ENCODE measurements at regions not wholly inside any gene's neighbourhood (a gene's known extent, or its start where the extent isn't known, plus 50 kb on each side); places are given as distances from the start of the nearest gene placed in this dataset.
A peak's percentile ranks its signal among the peaks of the same experiment; 100 is the strongest.
"Not testable (repeated sequence)": the region's sequence is repeated elsewhere in the genome, so short reads cannot be mapped to it uniquely, and the experiment has no call there.

GRCh38 chr13:37475966-37476365, 122.6 kb downstream of the POSTN start:
- Histone ChIP-seq H3K36me3 (ENCODE audit: control insufficient read depth, low read length) (no peaks in the 10 kb centered on the region), H3K27ac (ENCODE audit: low read depth, low read length) (no peak overlapping the region), H3K4me3 (ENCODE audit: low read length) (no peak overlapping the region), H3K27me3 (ENCODE audit: control insufficient read depth, low read length) (no peaks in the 10 kb centered on the region), H3K9me3 (ENCODE audit: control insufficient read depth, insufficient read depth, low read length) (no peaks in the 10 kb centered on the region), H4K20me1 (ENCODE audit: control insufficient read depth, insufficient read depth, low read depth, low read length) (no peaks in the 10 kb centered on the region), H3F3A (ENCODE audit: control insufficient read depth, insufficient read depth) (no peaks in the 10 kb centered on the region), H3K79me2 (ENCODE audit: control insufficient read depth, low read length) (no peaks in the 10 kb centered on the region), H3K4me1 (ENCODE audit: control insufficient read depth, low read length) (no peaks in the 10 kb centered on the region), H3K9me2 (replicated peaks; ENCODE audit: control insufficient read depth, low read length) (no peaks in the 10 kb centered on the region), H3K4me2 (ENCODE audit: low read length) (no peak overlapping the region)
- TF ChIP-seq, protein P1, sequence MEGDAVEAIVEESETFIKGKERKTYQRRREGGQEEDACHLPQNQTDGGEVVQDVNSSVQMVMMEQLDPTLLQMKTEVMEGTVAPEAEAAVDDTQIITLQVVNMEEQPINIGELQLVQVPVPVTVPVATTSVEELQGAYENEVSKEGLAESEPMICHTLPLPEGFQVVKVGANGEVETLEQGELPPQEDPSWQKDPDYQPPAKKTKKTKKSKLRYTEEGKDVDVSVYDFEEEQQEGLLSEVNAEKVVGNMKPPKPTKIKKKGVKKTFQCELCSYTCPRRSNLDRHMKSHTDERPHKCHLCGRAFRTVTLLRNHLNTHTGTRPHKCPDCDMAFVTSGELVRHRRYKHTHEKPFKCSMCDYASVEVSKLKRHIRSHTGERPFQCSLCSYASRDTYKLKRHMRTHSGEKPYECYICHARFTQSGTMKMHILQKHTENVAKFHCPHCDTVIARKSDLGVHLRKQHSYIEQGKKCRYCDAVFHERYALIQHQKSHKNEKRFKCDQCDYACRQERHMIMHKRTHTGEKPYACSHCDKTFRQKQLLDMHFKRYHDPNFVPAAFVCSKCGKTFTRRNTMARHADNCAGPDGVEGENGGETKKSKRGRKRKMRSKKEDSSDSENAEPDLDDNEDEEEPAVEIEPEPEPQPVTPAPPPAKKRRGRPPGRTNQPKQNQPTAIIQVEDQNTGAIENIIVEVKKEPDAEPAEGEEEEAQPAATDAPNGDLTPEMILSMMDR (IDR thresholded peaks at IDR 0.05; ENCODE audit: low read depth, low read length, poor library complexity, severe bottlenecking): no peak
- TF ChIP-seq EZH2phosphoT487 (IDR thresholded peaks at IDR 0.05; ENCODE audit: borderline replicate concordance, low read length): no peak

- Histone ChIP-seq H3K9me3 (ENCODE audit: control insufficient read depth, insufficient read depth, low read length) (no peaks in the 10 kb centered on the region), H3K9me2 (replicated peaks; ENCODE audit: control insufficient read depth, low read length) (no peaks in the 10 kb centered on the region), H3K4me2 (ENCODE audit: low read length) (no peak overlapping the region), H3K4me3 (ENCODE audit: low read length) (no peak overlapping the region), H3K27ac (ENCODE audit: low read depth, low read length) (no peak overlapping the region), H3K79me2 (ENCODE audit: control insufficient read depth, low read length) (no peaks in the 10 kb centered on the region), H4K20me1 (ENCODE audit: control insufficient read depth, insufficient read depth, low read depth, low read length) (no peaks in the 10 kb centered on the region), H3K4me1 (ENCODE audit: control insufficient read depth, low read length) (no peaks in the 10 kb centered on the region), H3F3A (ENCODE audit: control insufficient read depth, insufficient read depth) (no peaks in the 10 kb centered on the region), H3K36me3 (ENCODE audit: control insufficient read depth, low read length) (no peaks in the 10 kb centered on the region), H3K27me3 (ENCODE audit: control insufficient read depth, low read length) (no peaks in the 10 kb centered on the region)
- no peak for TF ChIP-seq EZH2phosphoT487 (IDR thresholded peaks at IDR 0.05; ENCODE audit: borderline replicate concordance, low read length)
- TF ChIP-seq, protein P1 (IDR thresholded peaks at IDR 0.05; ENCODE audit: low read depth, low read length, poor library complexity, severe bottlenecking): no peak
These were observed 123.4 kb downstream of the POSTN start for GRCh38 chr13:37475151-37475550.

GRCh38 chr13:37473035-37473434, 125.5 kb downstream of the POSTN start:
- no peaks in the 10 kb centered on the region for H3K27me3 ChIP-seq (ENCODE audit: control insufficient read depth, low read length)
- H3K4me2 ChIP-seq (ENCODE audit: low read length): no peak overlapping the region
- H3K9me3 ChIP-seq (ENCODE audit: control insufficient read depth, insufficient read depth, low read length): no peaks in the 10 kb centered on the region
- no peaks in the 10 kb centered on the region for H3K79me2 ChIP-seq (ENCODE audit: control insufficient read depth, low read length)
- no peak for TF ChIP-seq EZH2phosphoT487 (IDR thresholded peaks at IDR 0.05; ENCODE audit: borderline replicate concordance, low read length)
- TF ChIP-seq, protein P1 (IDR thresholded peaks at IDR 0.05; ENCODE audit: low read depth, low read length, poor library complexity, severe bottlenecking): peak; percentile 40
- no peaks in the 10 kb centered on the region for H3K9me2 ChIP-seq (replicated peaks; ENCODE audit: control insufficient read depth, low read length)
- no peaks in the 10 kb centered on the region for H4K20me1 ChIP-seq (ENCODE audit: control insufficient read depth, insufficient read depth, low read depth, low read length)
- no peaks in the 10 kb centered on the region for H3K36me3 ChIP-seq (ENCODE audit: control insufficient read depth, low read length)
- H3K4me3 ChIP-seq (ENCODE audit: low read length): no peak overlapping the region
- no peaks in the 10 kb centered on the region for H3F3A ChIP-seq (ENCODE audit: control insufficient read depth, insufficient read depth)
- H3K27ac ChIP-seq (ENCODE audit: low read depth, low read length): no peak overlapping the region
- H3K4me1 ChIP-seq (ENCODE audit: control insufficient read depth, low read length): no peaks in the 10 kb centered on the region

GRCh38 chr13:37472266-37472665, 126.3 kb downstream of the POSTN start:
- H3K27ac ChIP-seq (ENCODE audit: low read depth, low read length); H3K9me3 ChIP-seq (ENCODE audit: control insufficient read depth, insufficient read depth, low read length); H3K9me2 ChIP-seq (replicated peaks; ENCODE audit: control insufficient read depth, low read length); H3F3A ChIP-seq (ENCODE audit: control insufficient read depth, insufficient read depth); H3K27me3 ChIP-seq (ENCODE audit: control insufficient read depth, low read length); H3K4me3 ChIP-seq (ENCODE audit: low read length); H3K4me1 ChIP-seq (ENCODE audit: control insufficient read depth, low read length); H3K36me3 ChIP-seq (ENCODE audit: control insufficient read depth, low read length); H4K20me1 ChIP-seq (ENCODE audit: control insufficient read depth, insufficient read depth, low read depth, low read length); H3K4me2 ChIP-seq (ENCODE audit: low read length); H3K79me2 ChIP-seq (ENCODE audit: control insufficient read depth, low read length): not testable (repeated sequence)

All from DOHH2 (cell line).